Stimulated activated CD4-positive, alpha-beta T cell treated with anti-CD3 and anti-CD28 coated beads, Interleukin-4, amount 100 ng/mL, for 1 hour (primary cell): ENCODE measurements at regions not wholly inside any gene's neighbourhood (a gene's known extent, or its start where the extent isn't known, plus 50 kb on each side); places are given as distances from the start of the nearest gene placed in this dataset.

Experiments used
- DNase-seq: peaks from one replicate; pipeline ENCODE4 v3.0.0-alpha.2; 2020

- no peak for DNase-seq
These were observed 611.8 kb downstream of the BRD1 start for GRCh38 chr22:49215840-49216239.

GRCh38 chr22:49214976-49215375, 612.7 kb downstream of the BRD1 start:
- DNase-seq = no peak

- no peak for DNase-seq
These were observed 613.8 kb downstream of the BRD1 start for GRCh38 chr22:49213731-49214352.

- no peak for DNase-seq
These were observed 615.2 kb downstream of the BRD1 start for GRCh38 chr22:49212466-49212865.

- DNase-seq = no peak
These were observed 615.7 kb downstream of the BRD1 start for GRCh38 chr22:49212002-49212401.

- no peak for DNase-seq
These were observed 616.5 kb downstream of the BRD1 start for GRCh38 chr22:49211176-49211575.

- no peak for DNase-seq
These were observed 617.1 kb downstream of the BRD1 start for GRCh38 chr22:49210606-49211005.

- no peak for DNase-seq
These were observed 618.0 kb downstream of the BRD1 start for GRCh38 chr22:49209452-49210195.

- no peak for DNase-seq
These were observed 618.9 kb downstream of the BRD1 start for GRCh38 chr22:49208768-49209252.

GRCh38 chr22:49208004-49208402, 619.7 kb downstream of the BRD1 start:
- no peak for DNase-seq

- DNase-seq = no peak
These were observed 620.4 kb downstream of the BRD1 start for GRCh38 chr22:49207008-49208003.

- no peak for DNase-seq
These were observed 621.4 kb downstream of the BRD1 start for GRCh38 chr22:49206281-49206680.

GRCh38 chr22:49205483-49205800, 622.2 kb downstream of the BRD1 start:
- no peak for DNase-seq

GRCh38 chr22:49204599-49205482, 622.8 kb downstream of the BRD1 start:
- DNase-seq = no peak

GRCh38 chr22:49203859-49204598, 623.6 kb downstream of the BRD1 start:
- no peak for DNase-seq

- DNase-seq = no peak
These were observed 624.4 kb downstream of the BRD1 start for GRCh38 chr22:49203091-49203858.

GRCh38 chr22:49202226-49202625, 625.4 kb downstream of the BRD1 start:
- DNase-seq = no peak

- DNase-seq = no peak
These were observed 626.4 kb downstream of the BRD1 start for GRCh38 chr22:49201046-49201970.

- DNase-seq = no peak
These were observed 628.4 kb downstream of the BRD1 start for GRCh38 chr22:49199224-49199623.

- DNase-seq = no peak
These were observed 629.0 kb downstream of the BRD1 start for GRCh38 chr22:49198705-49199084.
